OCI-LY3 (cell line): ENCODE measurements at regions not wholly inside any gene's neighbourhood (a gene's known extent, or its start where the extent isn't known, plus 50 kb on each side); places are given as distances from the start of the nearest gene placed in this dataset.

Experiments used
- H2AFZ ChIP-seq: fragments of 200-600, 300-600 bp; shearing (Covaris generic); 2 replicates; pipeline ENCODE4 v1.6.0; 2014; ENCODE audit warnings: antibody characterized with exemption, low read depth, low read length
- H3K27ac ChIP-seq: fragments of 200-600, 300-600 bp; sonication (generic); 2 replicates; pipeline ENCODE4 v1.5.1; 2014; ENCODE audit warnings: mild to moderate bottlenecking, low read length, moderate library complexity, mixed read lengths
- H3K27me3 ChIP-seq: fragments of 200-600, 300-600 bp; sonication (generic); 2 replicates; pipeline ENCODE4 v1.6.1; 2014; ENCODE audit warnings: low read depth, low read length, mixed read lengths
- H3K36me3 ChIP-seq: fragments of 200-600, 300-600 bp; sonication (generic); replicated peaks from 2 replicates; pipeline ENCODE3; 2014; ENCODE audit warnings: low read depth, low read length, mixed read lengths
- H3K4me1 ChIP-seq: fragments of 300-600, 200-600 bp; sonication (generic); 2 replicates; pipeline ENCODE4 v1.6.1; 2014; ENCODE audit warnings: low read length, mixed read lengths
- H3K4me2 ChIP-seq: fragments of 200-600, 300-600 bp; sonication (generic); 2 replicates; pipeline ENCODE4 v1.6.1; 2014; ENCODE audit warnings: low read length, mixed read lengths
- H3K4me3 ChIP-seq: fragments of 300-600, 200-600 bp; sonication (generic); 2 replicates; pipeline ENCODE4 v1.5.1; 2014; ENCODE audit warnings: antibody characterized with exemption, mild to moderate bottlenecking, low read length, moderate library complexity
- H3K79me2 ChIP-seq: fragments of 300-600, 200-600 bp; shearing (Covaris generic); 2 replicates; pipeline ENCODE4 v1.6.1; 2014; ENCODE audit warnings: mild to moderate bottlenecking, low read length, mixed read lengths
- H3K9ac ChIP-seq: fragments of 300-600, 200-600 bp; shearing (Covaris generic); 2 replicates; pipeline ENCODE4 v1.6.0; 2014; ENCODE audit warnings: mild to moderate bottlenecking, low read length, moderate library complexity
- H3K9me3 ChIP-seq: fragments of 200-600, 300-600 bp; shearing (Covaris generic); 2 replicates; pipeline ENCODE4 v1.6.1; 2014; ENCODE audit warnings: low read length, mixed read lengths; ENCODE audit not compliant: insufficient read depth
- H4K20me1 ChIP-seq: fragments of 200-600, 300-600 bp; sonication (generic); 2 replicates; pipeline ENCODE4 v1.6.1; 2016; ENCODE audit warnings: low read length, mixed read lengths; ENCODE audit not compliant: insufficient read depth
- EZH2phosphoT487 ChIP-seq: fragments of 200-600 bp; shearing (Covaris generic); IDR thresholded peaks from 2 replicates; pipeline ENCODE4 v1.6.1; 2018; ENCODE audit warnings: antibody characterized with exemption, mixed run types, low read depth
- TF ChIP-seq, protein P1 (sequence below): fragments of 200-600, 300-600 bp; sonication (generic); IDR thresholded peaks from 2 replicates; pipeline ENCODE4 v1.5.1; 2014; ENCODE audit warnings: antibody characterized with exemption, low read length, low read depth

GRCh38 chr3:74768010-74768409, 153.6 kb upstream of the CNTN3 start:
- no peak overlapping the region for H3K4me2 ChIP-seq
- no peak overlapping the region for H3K9ac ChIP-seq
- no peaks in the 10 kb centered on the region for H3K27me3 ChIP-seq
- no peaks in the 10 kb centered on the region for H4K20me1 ChIP-seq
- H3K27ac ChIP-seq, result no peak overlapping the region
- H3K9me3 ChIP-seq, result no peaks in the 10 kb centered on the region
- no peak overlapping the region for H3K4me3 ChIP-seq
- peaks cover 22% of the 10 kb centered on the region for H3K4me1 ChIP-seq
- no peaks in the 10 kb centered on the region for H3K79me2 ChIP-seq
- H3K36me3 ChIP-seq, result no peaks in the 10 kb centered on the region
- TF ChIP-seq EZH2phosphoT487, result no peak
- no peak overlapping the region for H2AFZ ChIP-seq

GRCh38 chr3:74766405-74766804, 151.9 kb upstream of the CNTN3 start:
- Histone ChIP-seq H2AFZ (peak overlapping the region; percentile 5; the same call in 1 of the 2 replicates), H3K9me3 (no peaks in the 10 kb centered on the region), H3K4me2 (peak overlapping the region; percentile 37), H3K27ac (no peak overlapping the region), H3K79me2 (no peaks in the 10 kb centered on the region), H3K9ac (no peak overlapping the region), H3K36me3 (no peaks in the 10 kb centered on the region), H3K4me3 (peak overlapping the region; percentile 9; the same call in 1 of the 2 replicates), H4K20me1 (no peaks in the 10 kb centered on the region), H3K4me1 (peaks cover 22% of the 10 kb centered on the region), H3K27me3 (no peaks in the 10 kb centered on the region)
- no peak for TF ChIP-seq EZH2phosphoT487
- TF ChIP-seq, protein P1, sequence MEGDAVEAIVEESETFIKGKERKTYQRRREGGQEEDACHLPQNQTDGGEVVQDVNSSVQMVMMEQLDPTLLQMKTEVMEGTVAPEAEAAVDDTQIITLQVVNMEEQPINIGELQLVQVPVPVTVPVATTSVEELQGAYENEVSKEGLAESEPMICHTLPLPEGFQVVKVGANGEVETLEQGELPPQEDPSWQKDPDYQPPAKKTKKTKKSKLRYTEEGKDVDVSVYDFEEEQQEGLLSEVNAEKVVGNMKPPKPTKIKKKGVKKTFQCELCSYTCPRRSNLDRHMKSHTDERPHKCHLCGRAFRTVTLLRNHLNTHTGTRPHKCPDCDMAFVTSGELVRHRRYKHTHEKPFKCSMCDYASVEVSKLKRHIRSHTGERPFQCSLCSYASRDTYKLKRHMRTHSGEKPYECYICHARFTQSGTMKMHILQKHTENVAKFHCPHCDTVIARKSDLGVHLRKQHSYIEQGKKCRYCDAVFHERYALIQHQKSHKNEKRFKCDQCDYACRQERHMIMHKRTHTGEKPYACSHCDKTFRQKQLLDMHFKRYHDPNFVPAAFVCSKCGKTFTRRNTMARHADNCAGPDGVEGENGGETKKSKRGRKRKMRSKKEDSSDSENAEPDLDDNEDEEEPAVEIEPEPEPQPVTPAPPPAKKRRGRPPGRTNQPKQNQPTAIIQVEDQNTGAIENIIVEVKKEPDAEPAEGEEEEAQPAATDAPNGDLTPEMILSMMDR, result no peak

- Histone ChIP-seq H3K27me3 (no peaks in the 10 kb centered on the region), H2AFZ (no peak overlapping the region), H3K9ac (no peak overlapping the region), H3K4me2 (no peak overlapping the region), H3K9me3 (no peaks in the 10 kb centered on the region), H3K36me3 (no peaks in the 10 kb centered on the region), H4K20me1 (no peaks in the 10 kb centered on the region), H3K27ac (no peak overlapping the region), H3K4me1 (peaks cover 22% of the 10 kb centered on the region), H3K4me3 (no peak overlapping the region), H3K79me2 (no peaks in the 10 kb centered on the region)
- no peak for TF ChIP-seq EZH2phosphoT487
- TF ChIP-seq, protein P1, result no peak
Observed at GRCh38 chr3:74763830-74764229, 149.4 kb upstream of the CNTN3 start.

- Histone ChIP-seq H3K4me2 (no peak overlapping the region), H3K27me3 (no peaks in the 10 kb centered on the region), H3K27ac (no peak overlapping the region), H3K9me3 (no peaks in the 10 kb centered on the region), H4K20me1 (no peaks in the 10 kb centered on the region), H3K4me3 (no peak overlapping the region), H2AFZ (no peak overlapping the region), H3K9ac (no peak overlapping the region), H3K36me3 (no peaks in the 10 kb centered on the region), H3K79me2 (no peaks in the 10 kb centered on the region), H3K4me1 (no peaks in the 10 kb centered on the region)
- TF ChIP-seq EZH2phosphoT487, result no peak
- TF ChIP-seq, protein P1, result no peak
Observed at GRCh38 chr3:74756674-74757073, 142.2 kb upstream of the CNTN3 start.
